ENCODE measurements at regions not wholly inside any gene's neighbourhood (a gene's known extent, or its start where the extent isn't known, plus 50 kb on each side); places are given as distances from the start of the nearest gene placed in this dataset.
"Not testable (repeated sequence)": the region's sequence is repeated elsewhere in the genome, so short reads cannot be mapped to it uniquely, and the experiment has no call there.

- Histone ChIP-seq H3K27ac (ENCODE audit: low read depth, low read length) (no peak overlapping the region), H2AFZ (ENCODE audit: low read length) (no peak overlapping the region), H3K9me3 (ENCODE audit: low read depth, low read length) (peaks cover 2% of the 10 kb centered on the region), H3K79me2 (ENCODE audit: insufficient read depth, low read length) (no peaks in the 10 kb centered on the region), H3K4me1 (ENCODE audit: insufficient read depth, low read length) (no peaks in the 10 kb centered on the region), H3K27me3 (ENCODE audit: insufficient read depth, low read length) (no peaks in the 10 kb centered on the region), H3K4me2 (ENCODE audit: insufficient read depth, low read length) (no peak overlapping the region), H4K20me1 (ENCODE audit: insufficient read depth, low read length) (no peaks in the 10 kb centered on the region), H3K36me3 (ENCODE audit: insufficient read depth, low read length) (no peaks in the 10 kb centered on the region), H3K4me3 (ENCODE audit: insufficient read depth, low read length) (no peak overlapping the region)
- no peak for TF ChIP-seq CTCF (IDR thresholded peaks at IDR 0.05; ENCODE audit: extremely low read depth, low read depth, low read length)
- no peak for DNase-seq (ENCODE audit: insufficient read length, low spot score, missing footprints)
Observed at GRCh38 chr4:42311591-42311990, 85.7 kb upstream of the SHISA3 start.

- DNase-seq (ENCODE audit: insufficient read length, low spot score, missing footprints); H4K20me1 ChIP-seq (ENCODE audit: insufficient read depth, low read length); H3K4me3 ChIP-seq (ENCODE audit: insufficient read depth, low read length); H3K9me3 ChIP-seq (ENCODE audit: low read depth, low read length); H3K27ac ChIP-seq (ENCODE audit: low read depth, low read length); H2AFZ ChIP-seq (ENCODE audit: low read length); H3K4me2 ChIP-seq (ENCODE audit: insufficient read depth, low read length); H3K79me2 ChIP-seq (ENCODE audit: insufficient read depth, low read length); H3K4me1 ChIP-seq (ENCODE audit: insufficient read depth, low read length); H3K27me3 ChIP-seq (ENCODE audit: insufficient read depth, low read length); H3K36me3 ChIP-seq (ENCODE audit: insufficient read depth, low read length): not testable (repeated sequence)
Observed at GRCh38 chr4:42313420-42313819, 83.9 kb upstream of the SHISA3 start.

GRCh38 chr4:42313872-42314271 is 83.4 kb upstream of the SHISA3 start:
- H3K4me2 ChIP-seq (ENCODE audit: insufficient read depth, low read length), result no peak overlapping the region
- peaks cover 2% of the 10 kb centered on the region for H3K9me3 ChIP-seq (ENCODE audit: low read depth, low read length)
- H3K4me3 ChIP-seq (ENCODE audit: insufficient read depth, low read length), result no peak overlapping the region
- no peak for DNase-seq (ENCODE audit: insufficient read length, low spot score, missing footprints)
- no peaks in the 10 kb centered on the region for H3K36me3 ChIP-seq (ENCODE audit: insufficient read depth, low read length)
- no peaks in the 10 kb centered on the region for H3K4me1 ChIP-seq (ENCODE audit: insufficient read depth, low read length)
- H3K27ac ChIP-seq (ENCODE audit: low read depth, low read length), result no peak overlapping the region
- TF ChIP-seq CTCF (IDR thresholded peaks at IDR 0.05; ENCODE audit: extremely low read depth, low read depth, low read length), result no peak
- no peaks in the 10 kb centered on the region for H3K27me3 ChIP-seq (ENCODE audit: insufficient read depth, low read length)
- H2AFZ ChIP-seq (ENCODE audit: low read length), result no peak overlapping the region
- H4K20me1 ChIP-seq (ENCODE audit: insufficient read depth, low read length), result no peaks in the 10 kb centered on the region
- no peaks in the 10 kb centered on the region for H3K79me2 ChIP-seq (ENCODE audit: insufficient read depth, low read length)

- Histone ChIP-seq H3K4me1 (ENCODE audit: insufficient read depth, low read length) (no peaks in the 10 kb centered on the region), H3K4me2 (ENCODE audit: insufficient read depth, low read length) (no peak overlapping the region), H3K27ac (ENCODE audit: low read depth, low read length) (no peak overlapping the region), H3K4me3 (ENCODE audit: insufficient read depth, low read length) (no peak overlapping the region), H3K27me3 (ENCODE audit: insufficient read depth, low read length) (no peaks in the 10 kb centered on the region), H3K79me2 (ENCODE audit: insufficient read depth, low read length) (no peaks in the 10 kb centered on the region), H3K9me3 (ENCODE audit: low read depth, low read length) (peaks cover 2% of the 10 kb centered on the region), H3K36me3 (ENCODE audit: insufficient read depth, low read length) (no peaks in the 10 kb centered on the region), H2AFZ (ENCODE audit: low read length) (no peak overlapping the region), H4K20me1 (ENCODE audit: insufficient read depth, low read length) (no peaks in the 10 kb centered on the region)
- DNase-seq (ENCODE audit: insufficient read length, low spot score, missing footprints), result no peak
- TF ChIP-seq CTCF (IDR thresholded peaks at IDR 0.05; ENCODE audit: extremely low read depth, low read depth, low read length), result no peak
Observed at GRCh38 chr4:42315231-42315630, 82.1 kb upstream of the SHISA3 start.

All from osteoblast (primary cell).